ENCODE measurements at regions not wholly inside any gene's neighbourhood (a gene's known extent, or its start where the extent isn't known, plus 50 kb on each side); places are given as distances from the start of the nearest gene placed in this dataset.
A peak's percentile ranks its signal among the peaks of the same experiment; 100 is the strongest.

GRCh38 chr12:60391051-60391450 lies 795.2 kb downstream of the SLC16A7 start:
- no peak for DNase-seq

DNA sequence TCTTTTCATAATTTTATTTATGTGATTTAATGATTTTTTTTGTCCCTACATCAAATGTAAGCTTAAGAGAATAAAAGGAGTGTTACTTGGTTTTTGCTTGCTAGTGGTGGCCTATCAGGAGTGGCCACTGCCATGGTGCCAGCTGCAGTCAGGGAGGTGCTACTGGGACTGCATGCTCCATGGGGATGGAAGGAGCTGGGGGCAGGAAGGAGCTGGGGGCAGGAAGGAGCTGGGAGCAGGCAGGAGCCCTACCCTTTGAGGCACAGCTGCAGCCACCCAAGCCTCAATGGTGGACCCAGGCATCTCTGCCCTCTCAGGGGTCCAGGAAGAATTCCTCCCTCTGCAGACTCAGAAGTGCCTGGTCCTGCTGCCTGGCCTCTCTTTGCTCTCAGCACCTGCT lies 796.0 kb downstream of the SLC16A7 start:
- DNase-seq = no peak

DNA sequence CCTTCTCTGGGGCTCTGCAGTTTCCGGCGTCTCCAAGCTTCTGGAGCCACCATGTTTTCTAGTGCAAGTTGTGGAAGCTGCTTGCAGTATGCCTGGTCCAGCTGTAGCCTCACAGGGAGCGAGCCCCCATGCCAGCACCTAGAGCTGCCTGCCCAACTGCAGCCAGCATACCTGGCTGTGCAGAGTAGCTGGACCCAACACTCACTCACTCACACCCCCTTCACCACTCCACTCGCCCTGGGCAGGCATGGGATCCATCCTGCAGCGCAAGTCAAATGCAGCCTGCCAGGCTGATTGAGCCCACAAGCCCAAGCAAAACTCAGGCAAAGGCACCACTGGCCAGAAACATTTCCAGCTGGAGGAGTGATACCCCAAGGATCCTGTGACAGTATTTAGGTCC lies 797.3 kb downstream of the SLC16A7 start:
- DNase-seq = no peak

DNA sequence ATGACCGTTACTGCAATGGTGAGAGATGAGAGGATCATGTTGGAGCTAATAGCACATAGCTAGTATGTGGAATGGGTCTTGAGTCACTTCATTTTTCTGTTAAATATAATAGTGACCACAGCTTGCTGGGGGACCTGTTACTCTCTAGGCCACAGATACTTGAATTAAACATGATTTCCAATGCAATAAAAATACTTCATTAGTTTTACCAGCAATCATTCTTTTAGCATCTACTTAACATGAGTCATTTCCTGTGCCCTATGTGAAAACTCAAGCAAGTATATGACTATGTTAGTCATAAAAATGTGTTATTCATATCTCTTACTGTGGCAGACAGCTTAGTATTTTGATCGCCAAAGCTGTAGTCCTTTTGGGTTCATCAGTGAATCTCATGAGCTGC lies 798.8 kb downstream of the SLC16A7 start:
- no peak for DNase-seq

- DNase-seq = no peak
These were observed 802.7 kb downstream of the SLC16A7 start for GRCh38 chr12:60398547-60398946.

- DNase-seq = no peak
These were observed 803.2 kb downstream of the SLC16A7 start for GRCh38 chr12:60399064-60399463.

- no peak for DNase-seq
These were observed 807.2 kb downstream of the SLC16A7 start for GRCh38 chr12:60402996-60403395.

DNA sequence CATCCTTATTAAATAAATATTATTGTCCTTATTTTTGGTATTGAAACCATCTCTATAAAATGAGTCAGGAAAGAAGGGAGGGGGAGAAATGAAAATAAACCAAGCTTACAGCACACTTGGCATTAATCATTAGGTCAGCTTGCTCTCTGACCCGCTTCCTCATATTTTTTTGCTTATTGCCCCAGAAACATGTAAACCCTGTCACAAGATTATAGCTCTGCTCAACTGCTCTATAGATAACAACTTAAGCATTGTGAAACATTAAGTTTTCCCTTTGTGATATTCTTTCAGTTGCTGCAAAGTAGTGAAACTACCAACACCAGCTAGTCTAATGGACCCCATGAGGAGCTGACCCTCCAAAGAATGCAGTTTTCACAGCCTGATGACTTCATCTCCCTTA lies 819.5 kb downstream of the SLC16A7 start:
- no peak for DNase-seq

DNA sequence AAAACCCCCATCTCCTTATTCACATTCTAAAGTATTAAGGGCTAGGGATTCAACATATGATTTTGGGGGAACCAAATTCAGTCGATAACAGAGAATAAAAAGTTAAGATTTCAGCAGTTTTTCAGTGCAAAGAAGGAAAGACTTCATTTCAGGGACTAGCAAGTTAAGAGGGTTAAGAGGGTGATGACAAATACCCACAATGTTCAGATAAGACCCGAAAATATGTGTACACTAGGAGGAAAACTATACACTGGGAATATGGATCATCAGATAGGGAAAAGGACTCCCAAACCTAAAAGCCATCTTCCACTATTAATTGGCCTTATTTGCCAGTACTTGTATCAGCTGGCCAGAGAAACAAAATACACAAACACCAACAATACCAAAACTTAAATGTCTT lies 824.2 kb downstream of the SLC16A7 start:
- DNase-seq = no peak

DNA sequence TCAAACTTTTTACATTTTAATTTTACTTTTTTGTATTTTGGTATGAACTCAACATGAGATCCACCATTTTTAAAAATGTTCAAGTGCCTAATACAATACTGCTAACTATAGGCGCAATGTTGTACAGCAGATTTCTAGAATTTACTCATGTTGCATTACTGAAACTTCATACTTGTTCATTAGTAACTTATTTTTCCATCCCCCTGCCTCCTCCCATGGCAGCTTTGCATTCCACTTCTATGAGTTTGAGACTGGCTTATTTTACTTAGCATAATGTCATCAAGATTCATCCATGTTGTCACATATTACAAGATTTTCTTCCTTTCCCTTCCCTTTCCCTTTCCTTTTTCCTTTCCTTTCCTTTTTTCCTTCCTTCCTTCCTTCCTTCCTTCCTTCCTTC lies 825.9 kb downstream of the SLC16A7 start:
- no peak for DNase-seq

DNA sequence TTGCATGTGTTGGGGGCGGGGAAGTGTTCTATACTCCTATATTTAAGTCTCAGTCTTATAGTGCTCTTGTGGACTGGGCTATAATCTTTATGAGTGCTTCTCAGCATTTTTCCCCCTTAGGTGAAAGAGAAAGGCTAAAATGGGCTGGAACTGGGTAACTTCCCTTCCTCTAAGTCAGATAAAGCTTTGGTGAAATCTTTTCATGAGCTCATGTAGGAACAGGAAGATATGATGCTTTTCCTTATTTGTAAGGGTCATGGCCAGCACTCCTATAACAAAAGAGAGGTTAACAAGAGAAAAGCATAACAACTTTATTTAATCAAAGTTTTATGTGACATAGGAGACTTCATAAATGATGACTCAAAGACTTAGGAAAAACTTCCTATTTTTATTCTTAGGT lies 841.5 kb downstream of the SLC16A7 start:
- DNase-seq = no peak

GRCh38 chr12:60441577-60441976 lies 845.7 kb downstream of the SLC16A7 start:
- no peak for DNase-seq

DNA sequence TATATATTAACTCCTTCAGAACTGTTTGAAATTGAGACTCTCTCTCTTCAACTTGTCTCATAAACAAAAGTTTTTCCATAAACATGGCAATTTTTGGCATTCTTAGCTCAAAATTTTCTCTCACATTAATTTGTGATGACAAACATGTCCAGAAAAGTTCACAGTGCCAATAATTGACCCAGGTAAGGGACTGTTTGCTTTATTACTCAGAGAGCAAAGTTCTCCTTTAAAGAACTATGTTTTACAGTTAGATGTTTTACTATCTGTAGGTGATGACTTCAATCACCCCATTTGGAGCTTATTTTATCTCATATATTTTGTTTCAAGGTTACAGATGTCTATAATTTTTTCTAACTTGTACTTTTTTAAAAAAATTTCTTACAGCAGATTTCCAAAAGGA lies 855.6 kb downstream of the SLC16A7 start:
- no peak for DNase-seq

GRCh38 chr12:60465060-60465459 lies 869.2 kb downstream of the SLC16A7 start:
- DNase-seq = no peak

DNA sequence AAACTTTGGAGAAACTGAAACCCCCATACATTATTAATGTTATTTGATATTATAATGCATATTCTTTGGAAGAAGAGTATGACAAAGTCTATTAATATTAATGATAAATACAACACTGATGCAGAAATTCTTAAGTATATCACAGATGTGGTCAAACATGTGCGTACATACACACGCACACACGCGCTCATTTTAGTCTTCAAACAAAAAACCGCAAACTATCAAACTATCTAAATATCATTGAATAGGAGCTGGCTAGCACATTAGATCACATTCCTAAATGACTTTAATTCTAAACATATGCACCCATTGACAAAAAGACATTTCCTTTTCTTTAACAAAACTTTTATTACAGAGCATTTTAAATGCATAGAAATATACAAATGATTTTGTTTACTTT lies 872.7 kb downstream of the SLC16A7 start:
- DNase-seq = no peak

DNA sequence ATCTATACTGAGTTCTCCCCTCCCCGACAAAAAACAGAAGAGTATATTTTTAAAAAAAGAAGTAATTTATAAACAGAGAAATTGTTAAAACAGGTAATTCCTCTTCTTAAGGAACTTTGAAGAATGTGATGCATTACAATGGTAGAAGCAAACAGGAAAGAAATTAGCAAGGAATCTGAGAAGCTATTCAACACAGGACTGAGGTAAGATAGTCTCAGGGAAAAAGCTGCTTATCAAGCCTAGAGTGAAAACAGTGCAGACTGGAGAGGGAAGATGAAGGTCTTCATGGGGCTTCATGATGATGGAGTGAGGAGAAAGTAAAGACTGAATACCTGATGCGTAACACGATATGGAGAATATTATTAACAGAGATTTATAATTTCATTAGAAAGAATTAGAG lies 880.0 kb downstream of the SLC16A7 start:
- no peak for DNase-seq

DNA sequence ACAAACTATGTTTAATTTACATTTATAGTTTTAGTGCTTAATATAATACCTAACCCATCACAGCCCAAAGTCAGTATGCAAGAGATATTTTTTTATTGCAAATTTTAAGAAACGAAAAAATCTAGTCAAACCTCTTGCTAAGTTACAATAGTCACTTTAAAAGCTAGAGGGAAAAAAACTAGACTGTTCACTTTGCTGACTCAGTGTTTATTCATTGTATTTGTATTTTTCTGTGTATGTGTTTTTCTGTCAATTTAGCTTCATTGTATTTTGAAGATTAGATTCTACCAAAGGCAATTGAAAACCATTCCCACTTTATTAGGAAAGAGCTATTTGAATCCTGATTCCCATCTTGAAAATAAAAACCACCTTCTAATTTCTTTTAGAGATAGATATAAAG lies 891.5 kb downstream of the SLC16A7 start:
- no peak for DNase-seq

DNA sequence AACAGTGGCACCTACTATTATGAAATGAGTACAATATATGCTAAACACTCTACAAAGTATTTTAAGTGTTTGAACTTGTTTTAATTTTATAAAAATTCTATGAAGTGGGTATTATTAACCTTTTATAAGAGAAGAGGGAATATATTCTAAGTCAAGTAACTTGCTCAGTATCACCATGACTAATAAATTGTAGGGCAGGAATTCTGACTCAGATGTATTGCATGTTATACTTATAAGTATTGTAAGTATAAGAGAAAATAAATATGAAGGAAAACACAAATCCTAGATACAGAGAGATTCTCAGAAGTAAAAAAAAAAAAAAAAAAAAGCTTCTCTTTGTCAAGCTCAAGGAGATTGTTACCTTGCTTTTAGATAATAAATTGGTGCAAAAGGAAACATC lies 893.2 kb downstream of the SLC16A7 start:
- DNase-seq = no peak

GRCh38 chr12:60494244-60494643 lies 898.4 kb downstream of the SLC16A7 start:
- DNase-seq = peak; percentile 12 to 76 (median 18)

DNA sequence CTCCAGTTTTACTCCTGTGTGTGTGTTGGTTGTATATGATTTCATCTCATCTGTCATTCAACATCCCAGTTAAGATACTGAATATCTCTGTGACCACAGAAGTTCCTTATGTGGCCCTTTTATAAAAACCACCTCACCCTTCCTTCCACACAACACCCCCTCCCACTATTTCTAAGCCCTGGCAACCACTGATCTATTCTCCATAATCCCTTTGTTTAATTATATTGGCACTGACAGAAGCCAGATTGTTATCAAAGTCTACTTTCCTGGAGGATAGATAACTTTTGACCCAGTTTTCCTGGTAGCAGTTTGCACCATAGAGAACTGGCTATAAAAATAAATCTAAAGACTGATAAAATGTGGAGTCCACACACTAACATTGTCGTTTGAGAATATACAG lies 902.8 kb downstream of the SLC16A7 start:
- DNase-seq = no peak

GRCh38 chr12:60501124-60501729 lies 905.4 kb downstream of the SLC16A7 start:
- DNase-seq = peak in 1 of 3 experiments; percentile 39

- DNase-seq = no peak
These were observed 927.0 kb downstream of the SLC16A7 start for GRCh38 chr12:60522684-60523400.

DNA sequence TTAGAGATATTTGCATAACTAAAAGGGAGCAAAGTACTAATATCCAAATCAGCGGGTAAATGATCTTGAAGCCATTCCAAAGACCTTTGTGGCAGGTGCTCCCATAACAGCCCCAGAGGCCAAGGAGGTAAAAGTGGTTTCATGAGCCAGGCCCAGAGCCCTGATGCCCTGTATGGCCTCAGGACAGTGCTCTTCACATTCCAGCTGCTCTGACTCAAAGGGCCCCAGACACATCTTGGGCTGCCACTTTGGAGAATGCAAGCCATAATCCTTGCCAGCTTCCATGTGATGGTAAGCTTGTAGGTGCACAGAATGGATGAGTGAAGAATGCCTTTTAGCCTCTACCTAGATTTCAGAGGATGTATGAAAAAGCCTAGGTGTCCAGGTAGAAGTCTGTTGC lies 933.4 kb downstream of the SLC16A7 start:
- DNase-seq = no peak

DNA sequence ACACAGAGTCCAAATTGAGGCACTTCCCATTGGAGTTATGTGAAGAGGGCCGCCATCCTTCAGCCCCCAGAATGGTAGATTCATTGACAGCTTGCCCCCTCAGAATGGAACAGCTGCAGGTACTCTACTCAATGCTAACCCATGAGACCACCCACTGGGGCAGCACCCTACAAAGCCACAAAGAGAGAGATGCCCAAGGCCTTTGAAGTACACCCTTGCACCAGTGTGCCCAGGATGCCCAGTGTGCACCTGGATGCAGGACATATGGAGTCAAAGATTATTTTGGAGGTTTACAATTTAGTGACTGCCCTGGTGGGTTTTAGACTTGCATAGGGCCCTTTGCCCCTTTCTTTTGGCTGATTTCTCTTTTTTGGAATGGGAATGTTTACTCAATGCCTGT lies 933.9 kb downstream of the SLC16A7 start:
- DNase-seq = no peak

- DNase-seq = peak in 1 of 3 experiments; percentile 23
These were observed 939.5 kb downstream of the SLC16A7 start for GRCh38 chr12:60535363-60535762.
